A549 (cell line): ENCODE measurements at regions not wholly inside any gene's neighbourhood (a gene's known extent, or its start where the extent isn't known, plus 50 kb on each side); places are given as distances from the start of the nearest gene placed in this dataset.

Source experiments
- ATAC-seq, 2 experiments: fragments of 200-7000 bp in 1 of 2; fragments of >200 bp in 1 of 2; cut with Nextera tagmentation in 1 of 2; cut with Tn5 transposase in 1 of 2; 3 replicates each; pipeline versions ENCODE4 v1.8.0 to v1.9.1; 2018 to 2020; ENCODE audit warnings: mild to moderate bottlenecking in 1 of 2, moderate library complexity in 1 of 2
- CTCF ChIA-PET: fragments of 300-600 bp; sonication (Branson Sonifier 250); formaldehyde crosslinking; extraction: SDS; loops from one replicate; lab custom pipeline; 2021; ENCODE audit warnings: antibody characterized with exemption, inconsistent platforms; lab: Yijun Ruan, JAX
- POLR2A ChIA-PET: fragments of 350-600 bp; formaldehyde crosslinking; extraction: SDS; loops from one replicate; lab custom pipeline; 2021; ENCODE audit warnings: antibody characterized with exemption, inconsistent platforms; lab: Yijun Ruan, JAX
- DNase-seq, 2 experiments: peaks; one replicate each; pipeline versions ENCODE4 v3.0.0 to v3.0.0-alpha.2; 2011 to 2016; ENCODE audit warnings: low read depth in 1 of 2, low spot score in 1 of 2
- FAIRE-seq: peaks from 2 replicates; lab custom pipeline; 2011; peaks lifted over from hg19 to GRCh38; lab: Jason Lieb, UNC
- H3K27ac ChIP-seq, 2 experiments: fragments of >200 bp; sonication (Bioruptor Twin); formaldehyde crosslinking; 3 replicates each; pipeline ENCODE4 v1.5.1; 2016 to 2017
- H3K4me1 ChIP-seq: fragments of >200 bp; sonication (Bioruptor Twin); formaldehyde crosslinking; 3 replicates; pipeline ENCODE4 v1.6.1; 2016
- H3K4me2 ChIP-seq: fragments of >200 bp; sonication (Bioruptor Twin); formaldehyde crosslinking; 3 replicates; pipeline ENCODE4 v1.6.1; 2016
- H3K4me3 ChIP-seq: fragments of >200 bp; sonication (Bioruptor Twin); formaldehyde crosslinking; 3 replicates; pipeline ENCODE4 v1.5.1; 2016
- H3K9me3 ChIP-seq: fragments of >200 bp; sonication (Bioruptor Twin); formaldehyde crosslinking; 3 replicates; pipeline ENCODE4 v1.6.1; 2016
- CBX8 ChIP-seq: fragments of 200-600 bp; sonication (generic); IDR thresholded peaks from 2 replicates; pipeline ENCODE4 v1.6.1; 2016
- CEBPB ChIP-seq, 2 experiments: fragments of >200 bp in 1 of 2; sonication (Bioruptor Twin) in 1 of 2; formaldehyde crosslinking in 1 of 2; IDR thresholded peaks; 2 replicates each; pipeline ENCODE4 v1.6.1; 2012 to 2016
- CHD4 ChIP-seq: fragments of 200-600 bp; sonication (generic); IDR thresholded peaks from 2 replicates; pipeline ENCODE4 v1.6.1; 2016; ENCODE audit warnings: antibody characterized with exemption, mild to moderate bottlenecking, borderline replicate concordance
- EHF ChIP-seq: fragments of 250-450 bp; sonication (Bioruptor Pico); IDR thresholded peaks from 2 replicates; pipeline ENCODE4 v1.5.0; 2020; ENCODE audit warnings: mild to moderate bottlenecking
- ESRRA ChIP-seq: fragments of 150-350 bp; IDR thresholded peaks from 2 replicates; pipeline ENCODE4 v1.6.1; 2014; ENCODE audit warnings: mild to moderate bottlenecking, low read length, borderline replicate concordance
- FOSL2 ChIP-seq, 2 experiments: fragments of 450-650 bp in 1 of 2; fragments of >200 bp in 1 of 2; sonication (Bioruptor Twin) in 1 of 2; formaldehyde crosslinking; IDR thresholded peaks; 2 replicates each; pipeline versions ENCODE4 v1.5.0 to v1.6.1; 2016 to 2020; ENCODE audit warnings: mild to moderate bottlenecking in 1 of 2, moderate library complexity in 1 of 2
- HOXA7 ChIP-seq: fragments of 250-450 bp; sonication (Bioruptor Pico); IDR thresholded peaks from 2 replicates; pipeline ENCODE4 v1.5.0; 2020; ENCODE audit warnings: mild to moderate bottlenecking, moderate library complexity
- HOXB13 ChIP-seq: fragments of 250-450 bp; sonication (Bioruptor Pico); IDR thresholded peaks from 2 replicates; pipeline ENCODE4 v1.5.0; 2020; ENCODE audit warnings: low read depth, mild to moderate bottlenecking, moderate library complexity
- MAFK ChIP-seq: fragments of 450-650 bp; IDR thresholded peaks from 2 replicates; pipeline ENCODE4 v1.6.1; 2014; ENCODE audit not compliant: partially characterized antibody
- MAZ ChIP-seq: fragments of 150-350 bp; IDR thresholded peaks from 2 replicates; pipeline ENCODE4 v1.6.1; 2014; ENCODE audit warnings: antibody characterized with exemption, low read depth, low read length, borderline replicate concordance
- NFE2L2 ChIP-seq: fragments of 150-350 bp; conservative IDR thresholded peaks from 2 replicates; pipeline ENCODE4 v1.6.1; 2014; ENCODE audit warnings: low read length
- NPAS2 ChIP-seq: fragments of 250-450 bp; sonication (Bioruptor Pico); IDR thresholded peaks from 2 replicates; pipeline ENCODE4 v1.8.0; 2022; ENCODE audit warnings: mild to moderate bottlenecking, moderate library complexity, borderline replicate concordance
- NR3C1 ChIP-seq: fragments of >200 bp; sonication (Bioruptor Twin); formaldehyde crosslinking; IDR thresholded peaks from 3 replicates; pipeline ENCODE4 v1.6.1; 2017
- PHF8 ChIP-seq: fragments of 200-600 bp; sonication (generic); IDR thresholded peaks from 2 replicates; pipeline ENCODE4 v1.6.1; 2016; ENCODE audit warnings: low read depth, mild to moderate bottlenecking, antibody characterized with exemption, moderate library complexity, borderline replicate concordance
- POLR2A ChIP-seq: IDR thresholded peaks from 2 replicates; pipeline ENCODE4 v1.6.1; 2012; ENCODE audit warnings: mild to moderate bottlenecking, low read length
- POLR2AphosphoS2 ChIP-seq: conservative IDR thresholded peaks from 2 replicates; pipeline ENCODE4 v1.6.1; 2012; ENCODE audit warnings: low read length, improper control_type of control experiment, inconsistent platforms
- RAD21 ChIP-seq, 2 experiments: fragments of >200 bp in 1 of 2; sonication (Bioruptor Twin) in 1 of 2; formaldehyde crosslinking in 1 of 2; IDR thresholded peaks in 1 of 2; conservative IDR thresholded peaks in 1 of 2; 2 replicates in 1 of 2; 3 replicates in 1 of 2; pipeline ENCODE4 v1.6.1; 2012 to 2018; ENCODE audit warnings: inconsistent platforms in 1 of 2
- RFX5 ChIP-seq: fragments of 450-650 bp; IDR thresholded peaks from 2 replicates; pipeline ENCODE4 v1.7.1; 2014; ENCODE audit warnings: antibody characterized with exemption, mild to moderate bottlenecking, moderate library complexity
- RNF2 ChIP-seq: fragments of 200-600 bp; sonication (generic); IDR thresholded peaks from 2 replicates; pipeline ENCODE4 v1.6.1; 2016; ENCODE audit warnings: low read depth, mild to moderate bottlenecking, antibody characterized with exemption, moderate library complexity, borderline replicate concordance
- TP53 ChIP-seq: fragments of 250-450 bp; sonication (Bioruptor Pico); IDR thresholded peaks from 2 replicates; pipeline ENCODE4 v1.5.0; 2021; ENCODE audit warnings: mild to moderate bottlenecking, moderate library complexity
- ZC3H11A ChIP-seq: fragments of 450-650 bp; IDR thresholded peaks from 2 replicates; pipeline ENCODE4 v1.6.1; 2014; ENCODE audit warnings: antibody characterized with exemption, mild to moderate bottlenecking
- WGBS: methylation state at CpG from one replicate; pipeline ENCODE4 v1.1.6; 2017; ENCODE audit errors: missing lambda C conversion rate; 5-methylcytosine and 5-hydroxymethylcytosine counted together
- TF ChIP-seq, protein P1 (sequence below): IDR thresholded peaks from 2 replicates; pipeline ENCODE4 v1.6.1; 2012; ENCODE audit warnings: low read depth, borderline replicate concordance
- TF ChIP-seq, protein P2 (sequence below): fragments of 250-450 bp; sonication (Bioruptor Pico); IDR thresholded peaks from 2 replicates; pipeline ENCODE4 v1.5.0; 2020; ENCODE audit warnings: low read depth, mild to moderate bottlenecking, moderate library complexity
- TF ChIP-seq, protein P3 (sequence below): IDR thresholded peaks from 2 replicates; pipeline ENCODE4 v1.6.1; 2012

DNA sequence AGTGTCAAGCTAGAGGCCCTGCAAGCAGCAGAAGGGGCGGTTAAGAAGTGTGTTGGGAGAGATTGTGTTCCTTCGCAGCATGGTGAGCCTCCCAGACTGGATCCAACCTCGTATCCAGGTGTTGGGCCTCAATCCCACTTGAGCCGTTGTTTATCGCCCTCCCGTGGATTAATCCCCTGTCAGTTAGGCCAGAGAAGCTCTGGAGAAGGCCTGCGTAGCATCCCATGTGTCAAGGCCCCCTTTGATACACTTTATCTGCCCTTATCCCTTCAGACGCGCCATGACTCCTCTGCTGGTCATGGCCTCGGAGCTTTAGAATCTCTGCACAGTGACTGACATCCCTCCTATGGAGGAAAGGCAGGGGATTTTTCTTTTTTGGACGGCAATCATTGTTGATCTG is 181.0 kb downstream of the ZFP64 start:
- ChIA-PET POLR2A (no interaction called here), CTCF (no interaction called here)
- ATAC-seq (no peak), DNase-seq (no peak), FAIRE-seq (no peak)
- no peak overlapping the region for H3K4me3 ChIP-seq
- TF ChIP-seq, protein P1, sequence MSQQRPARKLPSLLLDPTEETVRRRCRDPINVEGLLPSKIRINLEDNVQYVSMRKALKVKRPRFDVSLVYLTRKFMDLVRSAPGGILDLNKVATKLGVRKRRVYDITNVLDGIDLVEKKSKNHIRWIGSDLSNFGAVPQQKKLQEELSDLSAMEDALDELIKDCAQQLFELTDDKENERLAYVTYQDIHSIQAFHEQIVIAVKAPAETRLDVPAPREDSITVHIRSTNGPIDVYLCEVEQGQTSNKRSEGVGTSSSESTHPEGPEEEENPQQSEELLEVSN, result no peak
- TF ChIP-seq NR3C1 (no peak), RNF2 (no peak), RAD21 (conservative IDR thresholded peaks at IDR 0.05 in 1 of 2, IDR thresholded peaks at IDR 0.05 in 1 of 2) (no peak), HOXB13 (CRISPR knock-in tag) (no peak), PHF8 (no peak), ESRRA (no peak)
- TF ChIP-seq, protein P2, sequence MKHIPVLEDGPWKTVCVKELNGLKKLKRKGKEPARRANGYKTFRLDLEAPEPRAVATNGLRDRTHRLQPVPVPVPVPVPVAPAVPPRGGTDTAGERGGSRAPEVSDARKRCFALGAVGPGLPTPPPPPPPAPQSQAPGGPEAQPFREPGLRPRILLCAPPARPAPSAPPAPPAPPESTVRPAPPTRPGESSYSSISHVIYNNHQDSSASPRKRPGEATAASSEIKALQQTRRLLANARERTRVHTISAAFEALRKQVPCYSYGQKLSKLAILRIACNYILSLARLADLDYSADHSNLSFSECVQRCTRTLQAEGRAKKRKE (CRISPR knock-in tag), result no peak
- H3K9me3 ChIP-seq, result 0 out of 3 replicates have a peak, but pooled peaks cover 3% of the 10 kb centered on the region
- WGBS, result 80% methylated on average over 11 of the region's 11 CpGs
- H3K4me2 ChIP-seq, result no peak overlapping the region
- H3K4me1 ChIP-seq, result no peaks in the 10 kb centered on the region
- H3K27ac ChIP-seq, result no peak overlapping the region

DNA sequence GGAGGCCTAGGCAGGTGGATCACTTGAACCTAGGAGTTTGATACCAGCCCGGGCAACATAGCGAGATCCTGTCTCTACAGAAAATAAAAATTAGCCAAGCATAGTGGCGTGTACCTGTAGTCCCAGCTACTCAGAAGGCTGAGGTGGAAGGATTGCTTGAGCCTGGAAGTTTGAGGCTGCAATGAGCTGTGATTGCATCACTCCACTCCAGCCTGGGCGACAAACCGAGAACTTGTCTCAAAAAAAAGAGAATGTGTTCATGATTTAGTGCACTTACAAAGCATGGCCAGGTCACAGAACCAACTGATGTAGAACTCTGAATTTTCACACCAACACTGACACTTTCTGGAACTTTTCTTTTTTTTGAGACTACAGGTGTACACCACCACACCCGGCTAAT is 182.7 kb downstream of the ZFP64 start:
- ChIA-PET CTCF (interaction anchor here (1.2 kb wide), 1 partner anchor 15 kb away, joined by 3 read pairs; no protein-coding TSS in a partner anchor), POLR2A (no interaction called here)
- WGBS, result 94% methylated on average over 6 of the region's 6 CpGs
- no peak overlapping the region for H3K27ac ChIP-seq
- H3K9me3 ChIP-seq, result 0 out of 3 replicates have a peak, but pooled peaks cover 3% of the 10 kb centered on the region
- ATAC-seq, result no peak
- H3K4me1 ChIP-seq, result no peaks in the 10 kb centered on the region
- H3K4me3 ChIP-seq, result no peak overlapping the region
- no peak for TF ChIP-seq NPAS2
- TF ChIP-seq ZC3H11A, result no peak
- no peak for TF ChIP-seq FOSL2 (IDR thresholded peaks at IDR 0.05)
- TF ChIP-seq FOSL2 (CRISPR knock-in tag; IDR thresholded peaks at IDR 0.05), result no peak
- no peak for TF ChIP-seq NFE2L2
- no peak for TF ChIP-seq EHF (CRISPR knock-in tag)
- no peak for TF ChIP-seq CHD4
- TF ChIP-seq MAZ, result no peak
- TF ChIP-seq MAFK, result no peak
- no peak for TF ChIP-seq TP53
- TF ChIP-seq, protein P3, sequence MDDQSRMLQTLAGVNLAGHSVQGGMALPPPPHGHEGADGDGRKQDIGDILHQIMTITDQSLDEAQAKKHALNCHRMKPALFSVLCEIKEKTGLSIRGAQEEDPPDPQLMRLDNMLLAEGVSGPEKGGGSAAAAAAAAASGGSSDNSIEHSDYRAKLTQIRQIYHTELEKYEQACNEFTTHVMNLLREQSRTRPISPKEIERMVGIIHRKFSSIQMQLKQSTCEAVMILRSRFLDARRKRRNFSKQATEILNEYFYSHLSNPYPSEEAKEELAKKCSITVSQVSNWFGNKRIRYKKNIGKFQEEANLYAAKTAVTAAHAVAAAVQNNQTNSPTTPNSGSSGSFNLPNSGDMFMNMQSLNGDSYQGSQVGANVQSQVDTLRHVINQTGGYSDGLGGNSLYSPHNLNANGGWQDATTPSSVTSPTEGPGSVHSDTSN, result no peak
- no peak for TF ChIP-seq POLR2AphosphoS2
- no peak for TF ChIP-seq POLR2A
- TF ChIP-seq RAD21 (conservative IDR thresholded peaks at IDR 0.05 in 1 of 2, IDR thresholded peaks at IDR 0.05 in 1 of 2), result no peak
- no peak for TF ChIP-seq RFX5
- no peak for TF ChIP-seq HOXA7
- DNase-seq, result no peak
- H3K4me2 ChIP-seq, result no peak overlapping the region
- FAIRE-seq, result no peak

DNA sequence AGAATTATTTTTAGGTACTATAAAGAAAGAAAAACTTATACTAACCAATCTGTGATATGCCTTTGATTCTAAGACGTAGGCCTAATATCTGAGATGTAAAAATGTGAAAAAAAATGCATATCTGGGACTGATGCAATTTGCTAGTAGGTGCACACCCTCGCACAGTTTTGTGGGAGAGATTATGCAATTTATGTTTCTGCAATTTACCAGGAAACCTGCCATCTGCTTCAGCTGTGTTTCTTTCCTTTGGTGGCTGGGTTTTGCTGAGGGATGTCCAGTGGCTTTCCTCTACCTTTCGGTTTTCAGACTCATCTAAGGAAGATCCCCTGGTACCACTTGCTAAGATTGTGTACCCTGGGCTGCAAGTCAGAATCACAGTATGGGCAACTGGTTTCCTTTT is 186.9 kb downstream of the ZFP64 start:
- H3K27ac ChIP-seq, result no peak overlapping the region
- WGBS, result 66% methylated on average over 3 of the region's 3 CpGs
- no peaks in the 10 kb centered on the region for H3K9me3 ChIP-seq
- H3K4me2 ChIP-seq, result no peak overlapping the region
- H3K4me3 ChIP-seq, result no peak overlapping the region
- ChIA-PET CTCF (interaction anchor here (1.0 kb wide), 2 partner anchors 13 to 205 kb away, joined by 3 to 4 read pairs; no protein-coding TSS in a partner anchor), POLR2A (no interaction called here)
- DNase-seq (no peak), ATAC-seq (no peak), FAIRE-seq (no peak)
- peaks cover 9% of the 10 kb centered on the region for H3K4me1 ChIP-seq
- TF ChIP-seq FOSL2 (IDR thresholded peaks at IDR 0.05) (no peak), FOSL2 (CRISPR knock-in tag; IDR thresholded peaks at IDR 0.05) (no peak), CEBPB (IDR thresholded peaks at IDR 0.05) (0 out of 4 replicates have a peak, but pooled peaks of 1 of the 2 experiments have one; percentile 33), CBX8 (no peak)
